Stimulated activated memory B cell treated with anti-CD40 and anti-IgM and Interleukin-4, amounts not matched to agents 10 μg/mL and 1 μg/mL and 100 μg/mL, for 72 hours (primary cell): ENCODE measurements at regions not wholly inside any gene's neighbourhood (a gene's known extent, or its start where the extent isn't known, plus 50 kb on each side); places are given as distances from the start of the nearest gene placed in this dataset.

Experiments
- ATAC-seq: fragments of 150-1000 bp; cut with Tn5 transposase; 2 replicates; pipeline ENCODE4 v1.10.0; 2021
- H3K27ac Mint-ChIP-seq: one replicate; pipeline ENCODE4 v1.8.0; 2022; ENCODE audit warnings: mild to moderate bottlenecking, mixed read lengths
- H3K27me3 Mint-ChIP-seq: one replicate; pipeline ENCODE4 v1.8.0; 2022; ENCODE audit warnings: mixed read lengths
- H3K36me3 Mint-ChIP-seq: one replicate; pipeline ENCODE4 v1.8.0; 2022; ENCODE audit warnings: mixed read lengths
- H3K4me1 Mint-ChIP-seq: one replicate; pipeline ENCODE4 v1.8.0; 2022; ENCODE audit warnings: mixed read lengths
- H3K4me3 Mint-ChIP-seq: one replicate; pipeline ENCODE4 v1.8.0; 2022; ENCODE audit warnings: mild to moderate bottlenecking, moderate library complexity, mixed read lengths
- H3K9me3 Mint-ChIP-seq: one replicate; pipeline ENCODE4 v1.8.0; 2022; ENCODE audit warnings: mixed read lengths

DNA sequence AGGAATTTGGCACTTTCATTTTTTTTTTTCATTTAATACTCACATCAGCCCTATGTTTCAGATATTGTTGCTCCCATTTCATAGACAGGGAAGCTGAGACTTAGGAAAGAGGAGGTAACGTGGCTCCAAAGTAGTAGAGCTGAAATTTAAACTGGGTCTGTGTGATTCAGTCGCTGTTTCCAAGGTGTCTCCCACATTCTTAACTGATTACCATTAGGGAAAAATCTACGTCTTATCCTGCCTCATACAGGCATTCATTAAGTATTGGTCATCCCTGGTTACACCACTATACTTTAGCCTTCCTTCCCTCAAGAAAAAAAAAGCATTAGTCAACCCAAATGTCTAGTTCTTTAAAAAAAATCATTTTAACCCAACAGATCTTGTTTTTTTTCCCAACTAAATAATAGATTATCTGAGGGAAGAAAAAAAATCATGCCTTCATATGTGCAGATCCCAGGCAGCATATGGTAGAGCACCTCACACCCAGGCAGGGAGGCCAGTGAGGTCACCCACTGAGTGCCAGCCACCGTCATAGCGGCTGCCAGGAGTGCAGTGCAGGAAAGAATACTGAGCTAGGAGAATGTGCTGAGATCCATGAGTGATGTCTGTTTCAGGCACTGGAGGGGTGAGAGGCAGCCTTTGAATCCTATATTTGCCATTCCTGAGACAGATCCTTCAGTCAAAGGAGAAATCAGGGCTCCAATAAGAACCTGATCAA, 59.0 kb upstream of the SORCS3 start:
- Mint-ChIP-seq H3K36me3 (no peaks in the 10 kb centered on the region), H3K4me1 (peaks cover 8% of the 10 kb centered on the region), H3K9me3 (peaks cover 2% of the 10 kb centered on the region), H3K27me3 (peaks cover 25% of the 10 kb centered on the region), H3K4me3 (no peak overlapping the region), H3K27ac (no peak overlapping the region)
- ATAC-seq = no peak

GRCh38 chr10:104582602-104582951, 58.5 kb upstream of the SORCS3 start:
- no peaks in the 10 kb centered on the region for H3K36me3 Mint-ChIP-seq
- no peak overlapping the region for H3K4me3 Mint-ChIP-seq
- H3K27ac Mint-ChIP-seq = no peak overlapping the region
- no peak for ATAC-seq
- H3K9me3 Mint-ChIP-seq = peaks cover 2% of the 10 kb centered on the region
- peaks cover 25% of the 10 kb centered on the region for H3K27me3 Mint-ChIP-seq
- peaks cover 8% of the 10 kb centered on the region for H3K4me1 Mint-ChIP-seq

GRCh38 chr10:104582966-104583365, 58.1 kb upstream of the SORCS3 start:
- H3K27ac Mint-ChIP-seq = no peak overlapping the region
- peaks cover 8% of the 10 kb centered on the region for H3K4me1 Mint-ChIP-seq
- peaks cover 25% of the 10 kb centered on the region for H3K27me3 Mint-ChIP-seq
- no peak for ATAC-seq
- no peak overlapping the region for H3K4me3 Mint-ChIP-seq
- peaks cover 2% of the 10 kb centered on the region for H3K9me3 Mint-ChIP-seq
- H3K36me3 Mint-ChIP-seq = no peaks in the 10 kb centered on the region

GRCh38 chr10:104584541-104584940, 56.5 kb upstream of the SORCS3 start:
- ATAC-seq = no peak
- Mint-ChIP-seq H3K36me3 (no peaks in the 10 kb centered on the region), H3K27me3 (peaks cover 26% of the 10 kb centered on the region), H3K4me1 (peaks cover 8% of the 10 kb centered on the region), H3K9me3 (peaks cover 2% of the 10 kb centered on the region), H3K27ac (no peak overlapping the region), H3K4me3 (no peak overlapping the region)

GRCh38 chr10:104587751-104588150, 53.3 kb upstream of the SORCS3 start:
- no peak overlapping the region for H3K27ac Mint-ChIP-seq
- H3K9me3 Mint-ChIP-seq = peaks cover 2% of the 10 kb centered on the region
- ATAC-seq = no peak
- no peak overlapping the region for H3K4me3 Mint-ChIP-seq
- peaks cover 13% of the 10 kb centered on the region for H3K27me3 Mint-ChIP-seq
- no peaks in the 10 kb centered on the region for H3K36me3 Mint-ChIP-seq
- no peaks in the 10 kb centered on the region for H3K4me1 Mint-ChIP-seq

DNA sequence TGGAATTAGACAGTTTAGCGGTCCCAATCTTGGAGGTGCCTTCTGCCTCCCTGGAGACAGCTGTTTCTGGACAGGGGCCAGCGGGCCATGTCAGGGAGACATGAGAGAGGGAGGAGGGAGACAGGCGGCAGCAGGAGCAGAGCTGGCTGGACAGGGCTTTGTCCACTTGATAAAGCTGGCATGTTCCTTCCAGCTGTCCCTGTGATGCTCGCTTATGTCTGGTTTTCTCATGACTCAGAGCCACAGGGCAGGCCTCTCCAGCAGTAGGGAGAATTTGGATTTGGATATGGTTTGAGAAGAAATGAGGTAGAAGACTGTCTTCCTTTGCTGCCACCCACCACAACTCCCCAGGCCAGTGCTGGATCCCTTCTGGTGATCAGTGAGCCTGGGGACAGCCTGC, 51.7 kb upstream of the SORCS3 start:
- no peaks in the 10 kb centered on the region for H3K4me1 Mint-ChIP-seq
- H3K36me3 Mint-ChIP-seq = no peaks in the 10 kb centered on the region
- no peaks in the 10 kb centered on the region for H3K9me3 Mint-ChIP-seq
- H3K27ac Mint-ChIP-seq = no peak overlapping the region
- no peak for ATAC-seq
- H3K4me3 Mint-ChIP-seq = no peak overlapping the region
- peaks cover 13% of the 10 kb centered on the region for H3K27me3 Mint-ChIP-seq

DNA sequence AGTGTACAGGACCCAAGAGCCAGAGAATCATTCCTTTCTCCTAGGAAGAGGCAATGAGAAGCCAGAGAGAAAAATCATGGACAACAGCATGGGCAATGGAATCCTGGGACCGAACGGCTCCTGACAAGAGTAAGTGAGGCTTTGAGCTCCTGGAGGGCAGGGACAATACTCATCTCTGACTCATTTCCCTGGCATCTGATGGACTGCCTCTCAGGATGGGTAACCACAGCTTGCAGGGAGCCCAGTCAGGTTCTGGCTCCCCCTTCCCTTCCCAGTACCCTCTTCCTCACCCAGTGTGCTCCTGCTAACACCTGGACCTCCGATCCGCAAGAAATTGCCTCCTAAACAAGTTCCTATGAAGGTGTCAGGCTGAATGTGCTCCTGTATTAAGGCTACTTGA, 51.2 kb upstream of the SORCS3 start:
- Mint-ChIP-seq H3K27ac (no peak overlapping the region), H3K9me3 (no peaks in the 10 kb centered on the region), H3K27me3 (peaks cover 13% of the 10 kb centered on the region), H3K4me1 (no peaks in the 10 kb centered on the region), H3K4me3 (no peak overlapping the region), H3K36me3 (no peaks in the 10 kb centered on the region)
- no peak for ATAC-seq
